Epithelial cell of proximal tubule (primary cell): ENCODE measurements at regions not wholly inside any gene's neighbourhood (a gene's known extent, or its start where the extent isn't known, plus 50 kb on each side); places are given as distances from the start of the nearest gene placed in this dataset.
"Not testable (repeated sequence)": the region's sequence is repeated elsewhere in the genome, so short reads cannot be mapped to it uniquely, and the experiment has no call there.

Experiments
- DNase-seq: peaks from one replicate; pipeline ENCODE4 v3.0.0-alpha.2; 2011; ENCODE audit warnings: low read depth
- H3K4me3 ChIP-seq: 2 replicates; pipeline ENCODE4 v1.5.1; 2011; ENCODE audit warnings: low read depth, mild to moderate bottlenecking, low read length
- CTCF ChIP-seq: conservative IDR thresholded peaks from 2 replicates; pipeline ENCODE4 v1.5.1; 2012; ENCODE audit warnings: low read depth, mild to moderate bottlenecking, low read length

GRCh38 chr2:240384711-240385450 is 50.6 kb upstream of the GPC1 start:
- H3K4me3 ChIP-seq: no peak overlapping the region
- no peak for TF ChIP-seq CTCF
- no peak for DNase-seq

GRCh38 chr2:240385451-240386161 is 49.9 kb upstream of the GPC1 start:
- not testable (repeated sequence) for DNase-seq, H3K4me3 ChIP-seq
